ENCODE measurements at regions not wholly inside any gene's neighbourhood (a gene's known extent, or its start where the extent isn't known, plus 50 kb on each side); places are given as distances from the start of the nearest gene placed in this dataset.

GRCh38 chr11:92768121-92768840, 201.2 kb upstream of the MTNR1B start:
- peaks cover 15% of the 10 kb centered on the region for H3K4me1 ChIP-seq (ENCODE audit: insufficient read depth, low read length)
- H3K27me3 ChIP-seq (ENCODE audit: control insufficient read depth in 1 of 2, insufficient read depth in 2 of 2, low read length in 2 of 2) = no peaks in the 10 kb centered on the region

GRCh38 chr11:92769112-92769511, 200.3 kb upstream of the MTNR1B start:
- no peaks in the 10 kb centered on the region for H3K27me3 ChIP-seq (ENCODE audit: control insufficient read depth in 1 of 2, insufficient read depth in 2 of 2, low read length in 2 of 2)

More at GRCh38 chr11:92768121-92768840, 201.2 kb upstream of the MTNR1B start:
- H3K27ac ChIP-seq (ENCODE audit: low read depth, low read length) = no peak overlapping the region
- H3K36me3 ChIP-seq (ENCODE audit: insufficient read depth, low read length) = no peaks in the 10 kb centered on the region
- no peaks in the 10 kb centered on the region for H3K9me3 ChIP-seq (ENCODE audit: low read length)
- H3K9ac ChIP-seq (ENCODE audit: low read length) = no peak overlapping the region
- no peak overlapping the region for H3K4me3 ChIP-seq (ENCODE audit: low read depth in 1 of 2, low read length in 2 of 2)

GRCh38 chr11:92770419-92770818, 199.0 kb upstream of the MTNR1B start:
- Histone ChIP-seq H3K36me3 (ENCODE audit: insufficient read depth, low read length) (no peaks in the 10 kb centered on the region), H3K9me3 (ENCODE audit: low read length) (no peaks in the 10 kb centered on the region), H3K9ac (ENCODE audit: low read length) (no peak overlapping the region), H3K4me3 (ENCODE audit: low read depth in 1 of 2, low read length in 2 of 2) (no peak overlapping the region), H3K27ac (ENCODE audit: low read depth, low read length) (no peak overlapping the region), H3K4me1 (ENCODE audit: insufficient read depth, low read length) (peaks cover 14% of the 10 kb centered on the region), H3K27me3 (ENCODE audit: control insufficient read depth in 1 of 2, insufficient read depth in 2 of 2, low read length in 2 of 2) (no peaks in the 10 kb centered on the region)

More at GRCh38 chr11:92769112-92769511, 200.3 kb upstream of the MTNR1B start:
- Histone ChIP-seq H3K4me1 (ENCODE audit: insufficient read depth, low read length) (peaks cover 15% of the 10 kb centered on the region), H3K4me3 (ENCODE audit: low read depth in 1 of 2, low read length in 2 of 2) (no peak overlapping the region), H3K9me3 (ENCODE audit: low read length) (no peaks in the 10 kb centered on the region), H3K9ac (ENCODE audit: low read length) (no peak overlapping the region), H3K36me3 (ENCODE audit: insufficient read depth, low read length) (no peaks in the 10 kb centered on the region), H3K27ac (ENCODE audit: low read depth, low read length) (no peak overlapping the region)

GRCh38 chr11:92770981-92771380, 198.5 kb upstream of the MTNR1B start:
- H3K4me1 ChIP-seq (ENCODE audit: insufficient read depth, low read length) = peaks cover 9% of the 10 kb centered on the region
- H3K27me3 ChIP-seq (ENCODE audit: control insufficient read depth in 1 of 2, insufficient read depth in 2 of 2, low read length in 2 of 2) = no peaks in the 10 kb centered on the region
- no peak overlapping the region for H3K9ac ChIP-seq (ENCODE audit: low read length)
- H3K9me3 ChIP-seq (ENCODE audit: low read length) = no peaks in the 10 kb centered on the region
- H3K36me3 ChIP-seq (ENCODE audit: insufficient read depth, low read length) = no peaks in the 10 kb centered on the region
- no peak overlapping the region for H3K27ac ChIP-seq (ENCODE audit: low read depth, low read length)
- H3K4me3 ChIP-seq (ENCODE audit: low read depth in 1 of 2, low read length in 2 of 2) = no peak overlapping the region

- H3K9ac ChIP-seq (ENCODE audit: low read length) = no peak overlapping the region
- no peaks in the 10 kb centered on the region for H3K9me3 ChIP-seq (ENCODE audit: low read length)
- H3K4me1 ChIP-seq (ENCODE audit: insufficient read depth, low read length) = peaks cover 2% of the 10 kb centered on the region
- no peak overlapping the region for H3K27ac ChIP-seq (ENCODE audit: low read depth, low read length)
- no peaks in the 10 kb centered on the region for H3K27me3 ChIP-seq (ENCODE audit: control insufficient read depth in 1 of 2, insufficient read depth in 2 of 2, low read length in 2 of 2)
- H3K36me3 ChIP-seq (ENCODE audit: insufficient read depth, low read length) = no peaks in the 10 kb centered on the region
- no peak overlapping the region for H3K4me3 ChIP-seq (ENCODE audit: low read depth in 1 of 2, low read length in 2 of 2)
These were observed 197.8 kb upstream of the MTNR1B start for GRCh38 chr11:92771701-92772100.

- Histone ChIP-seq H3K9ac (ENCODE audit: low read length) (no peak overlapping the region), H3K4me3 (ENCODE audit: low read depth in 1 of 2, low read length in 2 of 2) (no peak overlapping the region), H3K4me1 (ENCODE audit: insufficient read depth, low read length) (no peaks in the 10 kb centered on the region), H3K27ac (ENCODE audit: low read depth, low read length) (no peak overlapping the region), H3K9me3 (ENCODE audit: low read length) (no peaks in the 10 kb centered on the region), H3K36me3 (ENCODE audit: insufficient read depth, low read length) (no peaks in the 10 kb centered on the region), H3K27me3 (ENCODE audit: control insufficient read depth in 1 of 2, insufficient read depth in 2 of 2, low read length in 2 of 2) (no peaks in the 10 kb centered on the region)
These were observed 194.3 kb upstream of the MTNR1B start for GRCh38 chr11:92775003-92775676.

GRCh38 chr11:92776676-92777075, 192.8 kb upstream of the MTNR1B start:
- no peaks in the 10 kb centered on the region for H3K4me1 ChIP-seq (ENCODE audit: insufficient read depth, low read length)
- H3K4me3 ChIP-seq (ENCODE audit: low read depth in 1 of 2, low read length in 2 of 2) = no peak overlapping the region
- H3K27me3 ChIP-seq (ENCODE audit: control insufficient read depth in 1 of 2, insufficient read depth in 2 of 2, low read length in 2 of 2) = no peaks in the 10 kb centered on the region
- no peaks in the 10 kb centered on the region for H3K36me3 ChIP-seq (ENCODE audit: insufficient read depth, low read length)
- H3K9me3 ChIP-seq (ENCODE audit: low read length) = no peaks in the 10 kb centered on the region
- H3K27ac ChIP-seq (ENCODE audit: low read depth, low read length) = no peak overlapping the region
- no peak overlapping the region for H3K9ac ChIP-seq (ENCODE audit: low read length)

- H3K4me1 ChIP-seq (ENCODE audit: insufficient read depth, low read length) = no peaks in the 10 kb centered on the region
- no peak overlapping the region for H3K4me3 ChIP-seq (ENCODE audit: low read depth in 1 of 2, low read length in 2 of 2)
- no peaks in the 10 kb centered on the region for H3K9me3 ChIP-seq (ENCODE audit: low read length)
- no peaks in the 10 kb centered on the region for H3K27me3 ChIP-seq (ENCODE audit: control insufficient read depth in 1 of 2, insufficient read depth in 2 of 2, low read length in 2 of 2)
- H3K27ac ChIP-seq (ENCODE audit: low read depth, low read length) = no peak overlapping the region
- no peaks in the 10 kb centered on the region for H3K36me3 ChIP-seq (ENCODE audit: insufficient read depth, low read length)
- no peak overlapping the region for H3K9ac ChIP-seq (ENCODE audit: low read length)
These were observed 189.7 kb upstream of the MTNR1B start for GRCh38 chr11:92779746-92780145.

GRCh38 chr11:92781151-92781550, 188.3 kb upstream of the MTNR1B start:
- Histone ChIP-seq H3K9ac (ENCODE audit: low read length) (no peak overlapping the region), H3K4me1 (ENCODE audit: insufficient read depth, low read length) (no peaks in the 10 kb centered on the region), H3K27me3 (ENCODE audit: control insufficient read depth in 1 of 2, insufficient read depth in 2 of 2, low read length in 2 of 2) (no peaks in the 10 kb centered on the region), H3K4me3 (ENCODE audit: low read depth in 1 of 2, low read length in 2 of 2) (no peak overlapping the region), H3K36me3 (ENCODE audit: insufficient read depth, low read length) (no peaks in the 10 kb centered on the region), H3K27ac (ENCODE audit: low read depth, low read length) (no peak overlapping the region), H3K9me3 (ENCODE audit: low read length) (no peaks in the 10 kb centered on the region)

- Histone ChIP-seq H3K4me3 (ENCODE audit: low read depth in 1 of 2, low read length in 2 of 2) (no peak overlapping the region), H3K9ac (ENCODE audit: low read length) (no peak overlapping the region)
These were observed 186.6 kb upstream of the MTNR1B start for GRCh38 chr11:92782806-92783205.

GRCh38 chr11:92784331-92784730, 185.1 kb upstream of the MTNR1B start:
- Histone ChIP-seq H3K9ac (ENCODE audit: low read length) (no peak overlapping the region), H3K4me1 (ENCODE audit: insufficient read depth, low read length) (no peaks in the 10 kb centered on the region), H3K27ac (ENCODE audit: low read depth, low read length) (no peak overlapping the region), H3K9me3 (ENCODE audit: low read length) (no peaks in the 10 kb centered on the region), H3K27me3 (ENCODE audit: control insufficient read depth in 1 of 2, insufficient read depth in 2 of 2, low read length in 2 of 2) (no peaks in the 10 kb centered on the region), H3K4me3 (ENCODE audit: low read depth in 1 of 2, low read length in 2 of 2) (no peak overlapping the region), H3K36me3 (ENCODE audit: insufficient read depth, low read length) (no peaks in the 10 kb centered on the region)

More at GRCh38 chr11:92782806-92783205, 186.6 kb upstream of the MTNR1B start:
- Histone ChIP-seq H3K4me1 (ENCODE audit: insufficient read depth, low read length) (no peaks in the 10 kb centered on the region), H3K27ac (ENCODE audit: low read depth, low read length) (no peak overlapping the region), H3K36me3 (ENCODE audit: insufficient read depth, low read length) (no peaks in the 10 kb centered on the region), H3K9me3 (ENCODE audit: low read length) (no peaks in the 10 kb centered on the region), H3K27me3 (ENCODE audit: control insufficient read depth in 1 of 2, insufficient read depth in 2 of 2, low read length in 2 of 2) (no peaks in the 10 kb centered on the region)

- H3K27me3 ChIP-seq (ENCODE audit: control insufficient read depth in 1 of 2, insufficient read depth in 2 of 2, low read length in 2 of 2) = no peaks in the 10 kb centered on the region
- no peak overlapping the region for H3K4me3 ChIP-seq (ENCODE audit: low read depth in 1 of 2, low read length in 2 of 2)
- no peak overlapping the region for H3K9ac ChIP-seq (ENCODE audit: low read length)
- H3K4me1 ChIP-seq (ENCODE audit: insufficient read depth, low read length) = no peaks in the 10 kb centered on the region
- no peaks in the 10 kb centered on the region for H3K36me3 ChIP-seq (ENCODE audit: insufficient read depth, low read length)
- H3K9me3 ChIP-seq (ENCODE audit: low read length) = no peaks in the 10 kb centered on the region
- H3K27ac ChIP-seq (ENCODE audit: low read depth, low read length) = no peak overlapping the region
These were observed 181.8 kb upstream of the MTNR1B start for GRCh38 chr11:92787638-92788037.
